ENCODE measurements at regions not wholly inside any gene's neighbourhood (a gene's known extent, or its start where the extent isn't known, plus 50 kb on each side); places are given as distances from the start of the nearest gene placed in this dataset.

- intact Hi-C loops (cut with DNase I; ENCODE audit: low total_unique reads), result no loop called here
- DNase-seq, result no peak
- H3K4me1 ChIP-seq, result peaks cover 0 to 16% (median 9%) of the 10 kb centered on the region in 4 donors
- TF ChIP-seq, protein P1, sequence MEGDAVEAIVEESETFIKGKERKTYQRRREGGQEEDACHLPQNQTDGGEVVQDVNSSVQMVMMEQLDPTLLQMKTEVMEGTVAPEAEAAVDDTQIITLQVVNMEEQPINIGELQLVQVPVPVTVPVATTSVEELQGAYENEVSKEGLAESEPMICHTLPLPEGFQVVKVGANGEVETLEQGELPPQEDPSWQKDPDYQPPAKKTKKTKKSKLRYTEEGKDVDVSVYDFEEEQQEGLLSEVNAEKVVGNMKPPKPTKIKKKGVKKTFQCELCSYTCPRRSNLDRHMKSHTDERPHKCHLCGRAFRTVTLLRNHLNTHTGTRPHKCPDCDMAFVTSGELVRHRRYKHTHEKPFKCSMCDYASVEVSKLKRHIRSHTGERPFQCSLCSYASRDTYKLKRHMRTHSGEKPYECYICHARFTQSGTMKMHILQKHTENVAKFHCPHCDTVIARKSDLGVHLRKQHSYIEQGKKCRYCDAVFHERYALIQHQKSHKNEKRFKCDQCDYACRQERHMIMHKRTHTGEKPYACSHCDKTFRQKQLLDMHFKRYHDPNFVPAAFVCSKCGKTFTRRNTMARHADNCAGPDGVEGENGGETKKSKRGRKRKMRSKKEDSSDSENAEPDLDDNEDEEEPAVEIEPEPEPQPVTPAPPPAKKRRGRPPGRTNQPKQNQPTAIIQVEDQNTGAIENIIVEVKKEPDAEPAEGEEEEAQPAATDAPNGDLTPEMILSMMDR (IDR thresholded peaks at IDR 0.05), result no peak
- no peaks in the 10 kb centered on the region for H3K36me3 ChIP-seq
- no peaks in the 10 kb centered on the region for H3K9me3 ChIP-seq
- no peak overlapping the region for H3K27ac ChIP-seq
- no peaks in the 10 kb centered on the region for H3K27me3 ChIP-seq
- H3K4me3 ChIP-seq, result no peak overlapping the region
Measured at GRCh38 chr5:111935009-111935408, 178.0 kb upstream of the NREP start.

DNA sequence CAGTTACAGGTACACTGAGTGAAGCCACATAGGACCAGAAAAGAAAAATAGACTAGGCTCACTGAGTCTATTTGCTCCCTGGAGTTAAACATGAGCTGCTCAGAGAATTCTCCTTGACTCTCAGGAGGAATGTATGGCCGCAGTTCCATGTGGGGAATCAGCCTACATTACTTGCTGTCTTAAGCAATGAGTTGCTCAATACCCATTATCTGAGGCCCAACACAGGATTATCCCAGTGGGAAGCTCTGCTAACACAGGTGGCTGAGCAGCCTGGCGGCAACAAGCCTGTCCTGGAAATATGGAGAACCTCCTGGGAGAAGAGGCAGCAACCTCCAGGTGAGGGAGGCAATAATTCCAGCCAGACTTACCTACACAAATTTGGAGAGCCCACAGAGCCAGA lies 177.5 kb upstream of the NREP start:
- Histone ChIP-seq H3K27ac (no peak overlapping the region), H3K4me1 (peaks cover 0 to 21% (median 12%) of the 10 kb centered on the region in 4 donors), H3K9me3 (no peaks in the 10 kb centered on the region), H3K36me3 (no peaks in the 10 kb centered on the region), H3K4me3 (no peak overlapping the region), H3K27me3 (no peaks in the 10 kb centered on the region)
- intact Hi-C loops (cut with DNase I; ENCODE audit: low total_unique reads), result no loop called here
- TF ChIP-seq, protein P1 (IDR thresholded peaks at IDR 0.05), result no peak
- no peak for DNase-seq

- Histone ChIP-seq H3K9me3 (no peaks in the 10 kb centered on the region), H3K27me3 (no peaks in the 10 kb centered on the region), H3K36me3 (no peaks in the 10 kb centered on the region), H3K4me3 (no peak overlapping the region), H3K4me1 (peaks cover 0 to 25% (median 12%) of the 10 kb centered on the region in 4 donors), H3K27ac (peak overlapping the region in 1 of 2 donors; percentile 14)
- TF ChIP-seq, protein P1 (IDR thresholded peaks at IDR 0.05), result no peak
- no peak for DNase-seq
- intact Hi-C loops (cut with DNase I; ENCODE audit: low total_unique reads), result no loop called here
Measured at GRCh38 chr5:111933086-111933485, 176.1 kb upstream of the NREP start.

- intact Hi-C loops (cut with DNase I; ENCODE audit: low total_unique reads), result no loop called here
- Histone ChIP-seq H3K4me1 (peaks cover 0 to 25% (median 12%) of the 10 kb centered on the region in 4 donors), H3K27me3 (no peaks in the 10 kb centered on the region), H3K36me3 (no peaks in the 10 kb centered on the region), H3K4me3 (no peak overlapping the region), H3K27ac (peak overlapping the region in 1 of 2 donors; percentile 14), H3K9me3 (no peaks in the 10 kb centered on the region)
- no peak for DNase-seq
- TF ChIP-seq, protein P1 (IDR thresholded peaks at IDR 0.05), result no peak
Measured at GRCh38 chr5:111932628-111933027, 175.6 kb upstream of the NREP start.

DNA sequence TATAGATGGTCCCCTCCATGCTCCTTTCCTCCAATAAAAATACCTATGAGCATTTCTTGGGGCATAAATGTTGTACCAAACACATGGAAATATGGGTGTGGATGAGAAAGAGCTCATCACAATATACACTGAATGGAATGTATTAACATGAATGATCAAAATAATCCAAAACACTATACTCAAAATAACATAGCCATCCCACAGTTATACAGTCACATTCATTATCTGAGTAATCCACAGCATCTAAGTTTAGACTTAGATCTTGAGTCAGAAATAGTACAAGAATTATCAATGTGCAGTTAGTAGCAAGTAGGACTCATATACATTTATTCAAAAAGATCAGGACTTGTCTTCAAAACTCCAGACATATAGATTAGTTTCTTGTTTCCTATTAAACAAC lies 175.2 kb upstream of the NREP start:
- H3K27ac ChIP-seq, result no peak overlapping the region
- no peak overlapping the region for H3K4me3 ChIP-seq
- DNase-seq, result no peak
- no peaks in the 10 kb centered on the region for H3K36me3 ChIP-seq
- intact Hi-C loops (cut with DNase I; ENCODE audit: low total_unique reads), result no loop called here
- no peaks in the 10 kb centered on the region for H3K9me3 ChIP-seq
- peaks cover 0 to 25% (median 12%) of the 10 kb centered on the region in 4 donors for H3K4me1 ChIP-seq
- no peaks in the 10 kb centered on the region for H3K27me3 ChIP-seq
- TF ChIP-seq, protein P1 (IDR thresholded peaks at IDR 0.05), result no peak

DNA sequence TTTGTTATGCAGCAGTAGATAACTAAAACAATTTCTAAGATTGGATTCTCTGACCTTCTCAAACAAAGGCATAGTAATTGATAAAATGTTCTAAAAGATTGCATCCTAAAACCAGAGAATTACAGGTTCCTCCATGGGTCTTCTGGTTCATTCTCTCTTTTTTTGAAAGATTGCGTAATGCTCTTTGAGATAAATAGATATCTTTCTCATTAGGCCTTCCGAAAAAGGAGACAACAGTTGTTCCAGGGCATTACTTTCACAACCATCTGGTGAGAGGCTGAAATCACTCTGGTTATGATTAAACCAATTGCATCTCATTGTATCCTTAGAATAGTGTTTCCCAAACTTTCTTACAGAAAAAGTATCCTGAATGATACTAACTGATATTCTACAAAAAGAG lies 174.7 kb upstream of the NREP start:
- Histone ChIP-seq H3K36me3 (no peaks in the 10 kb centered on the region), H3K4me1 (peaks cover 0 to 25% (median 12%) of the 10 kb centered on the region in 4 donors), H3K27me3 (no peaks in the 10 kb centered on the region), H3K9me3 (no peaks in the 10 kb centered on the region), H3K4me3 (no peak overlapping the region), H3K27ac (no peak overlapping the region)
- TF ChIP-seq, protein P1 (IDR thresholded peaks at IDR 0.05), result no peak
- no peak for DNase-seq
- intact Hi-C loops (cut with DNase I; ENCODE audit: low total_unique reads), result no loop called here
